K562 (cell line): ENCODE measurements at regions not wholly inside any gene's neighbourhood (a gene's known extent, or its start where the extent isn't known, plus 50 kb on each side); places are given as distances from the start of the nearest gene placed in this dataset.

Experiments used
- ATF2 ChIP-seq: sonication (generic); formaldehyde crosslinking; IDR thresholded peaks from 2 replicates; pipeline ENCODE4 v1.8.1; 2022; ENCODE audit warnings: missing genetic modification reagents
- CEBPG ChIP-seq, 3 experiments: fragments of 200-800 bp in 1 of 3; sonication (Bioruptor generic) in 1 of 3; sonication (generic) in 1 of 3; formaldehyde crosslinking in 1 of 3; IDR thresholded peaks in 2 of 3; conservative IDR thresholded peaks in 1 of 3; 2 replicates each; pipeline versions ENCODE4 v1.6.1 to v1.8.0; 2016 to 2022; ENCODE audit warnings: missing compliant biosample characterization in 2 of 3, missing genetic modification characterization in 2 of 3, mild to moderate bottlenecking in 1 of 3, missing genetic modification reagents in 1 of 3
- EZH2 ChIP-seq: IDR thresholded peaks from 2 replicates; pipeline ENCODE4 v1.6.1; 2012; ENCODE audit warnings: low read depth, mild to moderate bottlenecking, inconsistent platforms, low read length, borderline replicate concordance
- FOXJ3 ChIP-seq: sonication (generic); formaldehyde crosslinking; IDR thresholded peaks from 2 replicates; pipeline ENCODE4 v1.4.0; 2020; ENCODE audit warnings: mild to moderate bottlenecking, missing genetic modification reagents
- LCOR ChIP-seq: sonication (generic); formaldehyde crosslinking; IDR thresholded peaks from 2 replicates; pipeline ENCODE4 v1.8.0; 2022; ENCODE audit warnings: mild to moderate bottlenecking, missing genetic modification reagents
- MAX ChIP-seq: sonication (generic); formaldehyde crosslinking; IDR thresholded peaks from 2 replicates; pipeline ENCODE4 v1.9.0; 2022; ENCODE audit warnings: mild to moderate bottlenecking, missing genetic modification reagents
- NR2C1 ChIP-seq, 2 experiments: fragments of 450-650 bp; IDR thresholded peaks; 2 replicates each; pipeline ENCODE4 v1.6.1; 2017; ENCODE audit warnings: mild to moderate bottlenecking in 2 of 2, antibody characterized with exemption in 1 of 2, inconsistent platforms in 1 of 2, missing compliant biosample characterization in 1 of 2, missing genetic modification characterization in 1 of 2
- NR2C2 ChIP-seq, 2 experiments: fragments of 200-800 bp in 1 of 2; sonication (Bioruptor generic) in 1 of 2; sonication (generic) in 1 of 2; formaldehyde crosslinking in 1 of 2; IDR thresholded peaks; 2 replicates each; pipeline versions ENCODE4 v1.6.1 to v1.8.0; 2016 to 2022; ENCODE audit warnings: mild to moderate bottlenecking in 1 of 2, missing compliant biosample characterization in 1 of 2, missing genetic modification characterization in 1 of 2, missing genetic modification reagents in 1 of 2
- NUFIP1 ChIP-seq: fragments of 450-650 bp; IDR thresholded peaks from 2 replicates; pipeline ENCODE4 v1.6.1; 2018; ENCODE audit not compliant: partially characterized antibody
- SMC3 ChIP-seq: conservative IDR thresholded peaks from 2 replicates; pipeline ENCODE4 v1.6.1; 2011; ENCODE audit warnings: low read depth, low read length, improper control_type of control experiment; ENCODE audit not compliant: insufficient read depth
- SP1 ChIP-seq: sonication (generic); formaldehyde crosslinking; IDR thresholded peaks from 2 replicates; pipeline ENCODE4 v1.8.1; 2022; ENCODE audit warnings: mild to moderate bottlenecking, missing genetic modification reagents
- ZNF3 ChIP-seq: fragments of 250-450 bp; sonication (Bioruptor Pico); IDR thresholded peaks from 2 replicates; pipeline ENCODE4 v1.5.0; 2021; ENCODE audit warnings: mild to moderate bottlenecking, moderate library complexity
- ZNF785 ChIP-seq: fragments of 250-450 bp; sonication (Bioruptor Pico); IDR thresholded peaks from 2 replicates; pipeline ENCODE4 v1.4.0; 2020; ENCODE audit warnings: mild to moderate bottlenecking

GRCh38 chr10:20494474-20494873 lies 402.6 kb downstream of the NEBL start:
- TF ChIP-seq CEBPG (CRISPR knock-in tag; IDR thresholded peaks at IDR 0.05) (no peak), CEBPG (tag; conservative IDR thresholded peaks at IDR 0.05 in 1 of 2, IDR thresholded peaks at IDR 0.05 in 1 of 2) (no peak), SP1 (CRISPR knock-in tag) (no peak), NR2C1 (IDR thresholded peaks at IDR 0.05) (no peak), NR2C1 (tag; IDR thresholded peaks at IDR 0.05) (no peak), ATF2 (CRISPR knock-in tag) (no peak), NUFIP1 (no peak), SMC3 (no peak), NR2C2 (CRISPR knock-in tag; IDR thresholded peaks at IDR 0.05) (no peak), NR2C2 (tag; IDR thresholded peaks at IDR 0.05) (no peak), LCOR (CRISPR knock-in tag) (no peak), EZH2 (no peak), ZNF785 (CRISPR knock-in tag) (no peak), FOXJ3 (no peak), ZNF3 (CRISPR knock-in tag) (no peak), MAX (CRISPR knock-in tag) (no peak)
